ENCODE measurements at regions not wholly inside any gene's neighbourhood (a gene's known extent, or its start where the extent isn't known, plus 50 kb on each side); places are given as distances from the start of the nearest gene placed in this dataset.

DNA sequence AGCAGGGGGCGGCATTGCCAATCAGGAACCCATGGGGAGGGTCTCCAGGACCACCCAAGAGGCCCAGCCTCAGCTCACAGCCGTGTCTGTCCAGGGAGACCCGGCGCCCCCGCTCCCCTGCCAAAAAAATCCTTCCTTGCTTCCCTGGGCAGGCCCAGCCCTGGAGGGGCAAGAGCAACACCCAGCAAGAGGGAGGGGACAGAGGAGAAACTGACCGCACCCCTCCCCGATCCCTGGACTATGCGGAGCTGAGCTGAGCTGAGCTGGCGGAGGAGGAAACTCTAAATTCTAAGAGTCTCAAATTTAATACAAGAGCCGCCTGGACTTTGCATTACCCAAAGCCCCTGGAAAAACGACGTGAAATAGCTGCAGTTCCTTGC is 52.0 kb upstream of the SHISAL1 start:
- TF ChIP-seq, protein P1, sequence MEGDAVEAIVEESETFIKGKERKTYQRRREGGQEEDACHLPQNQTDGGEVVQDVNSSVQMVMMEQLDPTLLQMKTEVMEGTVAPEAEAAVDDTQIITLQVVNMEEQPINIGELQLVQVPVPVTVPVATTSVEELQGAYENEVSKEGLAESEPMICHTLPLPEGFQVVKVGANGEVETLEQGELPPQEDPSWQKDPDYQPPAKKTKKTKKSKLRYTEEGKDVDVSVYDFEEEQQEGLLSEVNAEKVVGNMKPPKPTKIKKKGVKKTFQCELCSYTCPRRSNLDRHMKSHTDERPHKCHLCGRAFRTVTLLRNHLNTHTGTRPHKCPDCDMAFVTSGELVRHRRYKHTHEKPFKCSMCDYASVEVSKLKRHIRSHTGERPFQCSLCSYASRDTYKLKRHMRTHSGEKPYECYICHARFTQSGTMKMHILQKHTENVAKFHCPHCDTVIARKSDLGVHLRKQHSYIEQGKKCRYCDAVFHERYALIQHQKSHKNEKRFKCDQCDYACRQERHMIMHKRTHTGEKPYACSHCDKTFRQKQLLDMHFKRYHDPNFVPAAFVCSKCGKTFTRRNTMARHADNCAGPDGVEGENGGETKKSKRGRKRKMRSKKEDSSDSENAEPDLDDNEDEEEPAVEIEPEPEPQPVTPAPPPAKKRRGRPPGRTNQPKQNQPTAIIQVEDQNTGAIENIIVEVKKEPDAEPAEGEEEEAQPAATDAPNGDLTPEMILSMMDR (IDR thresholded peaks at IDR 0.05), result no peak
- TF ChIP-seq POLR2A (IDR thresholded peaks at IDR 0.05), result no peak
- intact Hi-C loops (cut with DNase I), result loop anchor here (10.0 kb wide), 1 partner anchor 130 kb away; the partner anchor contains the start of gene RTL6
- Histone ChIP-seq H3K36me3 (no peaks in the 10 kb centered on the region), H3K4me3 (replicated peaks in 1 of 3) (no peak overlapping the region), H3K27ac (peak overlapping the region in 1 of 3 donors; percentile 74), H3K4me1 (peaks cover 0 to 42% of the 10 kb centered on the region in 2 donors), H3K27me3 (no peaks in the 10 kb centered on the region), H3K9me3 (no peaks in the 10 kb centered on the region)
- 67 to 69% methylated on average over 12 of the region's 12 CpGs for WGBS, 2 donors
- DNase-seq, result no peak

DNA sequence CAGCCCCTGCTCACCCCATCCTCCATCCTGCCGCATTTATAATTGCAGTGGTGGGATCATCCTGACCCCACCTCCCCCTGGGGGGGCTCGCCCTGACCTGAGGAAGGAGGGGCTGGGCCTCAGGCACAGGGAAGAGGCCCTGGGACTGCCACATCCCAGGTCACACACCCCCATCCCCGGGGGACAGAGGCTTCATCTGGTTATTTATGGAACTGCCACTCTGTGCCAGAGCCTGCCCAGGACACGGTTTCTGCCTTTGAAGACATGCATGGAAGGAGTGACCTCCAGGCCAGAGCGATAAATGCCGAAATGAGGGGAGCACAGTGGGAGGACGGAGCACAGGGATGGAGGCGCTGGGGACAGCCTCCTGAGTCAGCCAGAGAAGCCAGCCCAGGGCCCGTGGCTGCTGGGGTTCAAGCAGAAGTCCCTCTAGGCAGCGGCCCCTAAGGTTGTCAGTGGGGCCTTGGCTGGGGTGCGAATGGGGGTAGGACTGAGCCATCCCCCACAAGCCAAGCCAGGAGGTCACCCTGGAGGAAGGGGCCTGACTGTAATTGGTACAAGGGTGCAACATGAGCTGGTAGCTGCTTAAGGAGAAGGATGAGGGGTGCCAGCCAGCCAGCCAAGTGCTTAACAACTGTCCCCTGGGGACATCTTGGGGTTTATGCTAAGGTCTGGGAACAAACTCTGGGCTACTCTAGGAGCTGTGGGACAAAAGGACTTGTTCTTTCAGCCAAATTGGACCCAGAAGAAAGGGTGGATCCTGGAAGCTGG is 51.4 kb upstream of the SHISAL1 start:
- Histone ChIP-seq H3K4me3 (replicated peaks in 1 of 3) (no peak overlapping the region), H3K4me1 (peaks cover 0 to 46% of the 10 kb centered on the region in 2 donors), H3K27me3 (no peaks in the 10 kb centered on the region), H3K36me3 (no peaks in the 10 kb centered on the region), H3K9me3 (no peaks in the 10 kb centered on the region), H3K27ac (peak overlapping the region in 2 of 3 donors; percentile 28 to 74)
- TF ChIP-seq, protein P1 (IDR thresholded peaks at IDR 0.05), result no peak
- intact Hi-C loops (cut with DNase I), result loop anchor here (10.0 kb wide), 1 partner anchor 131 kb away; the partner anchor contains the start of gene RTL6
- WGBS, 2 donors, result 63% methylated on average over 6 to 11 of the region's 11 CpGs
- peak; percentile 18 to 21 for DNase-seq

DNA sequence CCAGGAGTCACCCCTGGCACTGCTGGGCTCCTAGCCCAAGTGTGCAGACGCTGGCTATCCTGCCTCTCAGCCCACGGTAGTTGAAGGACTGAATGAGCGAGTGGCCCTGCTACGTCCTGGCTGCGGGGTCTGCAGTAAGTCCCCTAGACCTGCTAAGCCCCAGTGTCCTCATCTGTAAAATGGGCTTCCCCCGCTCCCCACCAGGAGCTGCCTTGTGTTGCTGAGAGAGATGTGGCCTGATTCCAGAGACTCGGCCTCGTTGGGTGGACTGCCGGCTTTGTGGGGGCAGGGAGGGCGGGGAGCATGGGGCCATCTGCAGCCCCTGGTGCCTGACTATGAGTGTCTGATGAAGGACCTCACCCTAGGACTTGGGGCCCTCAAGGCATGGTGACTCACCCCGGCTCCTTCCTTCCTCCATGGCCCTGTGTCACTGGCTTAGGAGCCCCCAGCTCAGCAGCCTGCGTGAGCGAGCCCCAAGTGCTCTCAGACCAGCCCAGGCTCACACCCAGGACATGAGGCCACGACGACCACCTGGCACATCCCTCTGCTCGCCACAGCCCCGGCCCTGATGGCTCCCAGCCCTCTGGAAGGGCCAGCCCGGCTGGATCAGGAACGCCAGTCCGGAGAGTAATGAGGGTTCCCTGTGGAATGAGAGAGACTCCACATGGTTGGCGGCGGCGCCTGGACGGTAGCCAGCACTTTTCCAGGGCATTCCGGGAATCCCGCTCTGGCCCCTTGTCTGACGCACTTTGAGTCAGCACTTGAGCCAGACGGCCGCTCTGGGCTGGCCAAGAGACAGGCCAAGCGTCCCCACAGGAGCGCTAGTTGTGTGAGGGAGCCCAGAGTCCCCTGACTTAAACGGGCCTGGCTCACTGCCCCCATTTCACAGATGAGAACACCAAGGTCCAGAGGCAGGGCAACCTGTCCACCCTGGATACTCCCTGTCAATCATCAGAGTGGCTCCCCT is 50.5 kb upstream of the SHISAL1 start:
- peaks cover 0 to 47% of the 10 kb centered on the region in 2 donors for H3K4me1 ChIP-seq
- H3K27ac ChIP-seq, result peak overlapping the region in 2 of 3 donors; percentile 28 to 74
- 50 to 70% methylated on average over 10 to 25 of the region's 32 CpGs for WGBS, 2 donors
- H3K36me3 ChIP-seq, result no peaks in the 10 kb centered on the region
- peak; percentile 72 to 78 for DNase-seq
- intact Hi-C loops (cut with DNase I), result loop anchor here (10.0 kb wide), 1 partner anchor 132 kb away; the partner anchor contains the start of gene RTL6
- H3K9me3 ChIP-seq, result no peaks in the 10 kb centered on the region
- TF ChIP-seq POLR2A (IDR thresholded peaks at IDR 0.05), result no peak
- H3K4me3 ChIP-seq (replicated peaks in 1 of 3), result no peak overlapping the region
- H3K27me3 ChIP-seq, result no peaks in the 10 kb centered on the region

DNA sequence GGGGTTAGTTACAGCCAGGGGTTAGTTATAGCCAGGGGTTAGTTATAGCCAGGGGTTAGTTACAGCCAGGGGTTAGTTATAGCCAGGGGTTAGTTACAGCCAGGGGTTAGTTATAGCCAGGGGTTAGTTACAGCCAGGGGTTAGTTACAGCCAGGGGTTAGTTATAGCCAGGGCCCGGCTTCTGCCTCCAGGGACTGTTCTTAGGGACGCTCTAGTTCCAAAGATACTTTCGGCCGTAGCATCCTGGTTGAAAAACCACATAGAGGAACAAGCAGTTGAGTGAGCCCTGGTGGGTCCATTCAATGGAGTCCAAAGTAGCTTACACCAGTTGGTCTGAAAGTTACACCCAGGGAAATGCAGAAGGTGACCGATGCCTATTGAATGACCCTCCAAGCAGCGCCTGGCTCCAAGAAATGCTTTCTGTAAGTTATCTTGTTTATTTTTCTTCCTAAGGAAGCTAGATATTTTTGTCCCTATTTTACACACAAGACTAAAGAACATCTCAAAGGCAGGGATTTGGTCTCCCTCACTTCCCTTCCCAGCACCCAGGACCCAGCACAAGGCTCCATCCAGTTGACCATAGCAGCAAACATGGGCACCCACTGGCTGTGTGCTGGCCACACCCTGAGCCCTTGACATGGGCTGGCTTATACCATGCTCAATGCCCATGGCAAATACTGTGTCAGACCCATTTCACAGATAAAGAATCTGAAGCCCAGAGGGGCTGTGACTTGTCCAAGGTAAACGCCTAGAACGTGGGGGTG is 49.7 kb upstream of the SHISAL1 start:
- Histone ChIP-seq H3K27ac (peak overlapping the region in 1 of 3 donors; percentile 74), H3K36me3 (no peaks in the 10 kb centered on the region), H3K4me3 (replicated peaks in 1 of 3) (no peak overlapping the region), H3K27me3 (no peaks in the 10 kb centered on the region), H3K4me1 (peaks cover 0 to 55% of the 10 kb centered on the region in 2 donors), H3K9me3 (no peaks in the 10 kb centered on the region)
- intact Hi-C loops (cut with DNase I), result loop anchor here (10.0 kb wide), 1 partner anchor 132 kb away; the partner anchor contains the start of gene RTL6
- no peak for TF ChIP-seq POLR2A (IDR thresholded peaks at IDR 0.05)
- TF ChIP-seq, protein P1 (IDR thresholded peaks at IDR 0.05), result no peak
- no peak for DNase-seq
- 84 to 85% methylated on average over 8 of the region's 8 CpGs for WGBS, 2 donors
